22Rv1 (cell line): ENCODE measurements at regions not wholly inside any gene's neighbourhood (a gene's known extent, or its start where the extent isn't known, plus 50 kb on each side); places are given as distances from the start of the nearest gene placed in this dataset.

ENCODE experiments used
- H3K27ac ChIP-seq: fragments of 450-650 bp; 2 replicates; pipeline ENCODE4 v1.5.1; 2017
- ZFX ChIP-seq: fragments of 450-650 bp; IDR thresholded peaks from 2 replicates; pipeline ENCODE4 v1.6.1; 2017; ENCODE audit warnings: antibody characterized with exemption, borderline replicate concordance
- TF ChIP-seq, protein P1 (sequence below): fragments of 450-650 bp; IDR thresholded peaks from 2 replicates; pipeline ENCODE4 v1.5.1; 2017; ENCODE audit warnings: mild to moderate bottlenecking

DNA sequence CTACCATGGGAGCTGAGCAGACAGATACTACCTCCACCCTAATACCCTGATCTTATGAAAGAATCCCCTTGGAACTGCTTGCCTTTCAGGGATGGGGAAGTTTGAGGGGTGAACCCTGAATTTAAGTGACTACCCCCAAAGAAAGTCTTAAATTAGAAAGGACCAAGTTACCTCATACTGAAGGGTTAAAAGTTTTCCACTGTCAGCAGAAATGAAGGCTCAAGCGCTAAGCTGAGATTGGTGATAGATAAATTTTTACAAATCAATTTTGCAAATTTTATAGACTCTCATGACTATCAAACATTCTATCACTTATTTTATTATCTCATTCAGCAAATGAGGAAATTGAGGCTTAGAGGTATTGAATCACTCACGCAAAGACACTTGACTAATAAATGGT lies 233.2 kb upstream of the THSD7B start:
- H3K27ac ChIP-seq = no peak overlapping the region
- TF ChIP-seq ZFX = no peak
- TF ChIP-seq, protein P1, sequence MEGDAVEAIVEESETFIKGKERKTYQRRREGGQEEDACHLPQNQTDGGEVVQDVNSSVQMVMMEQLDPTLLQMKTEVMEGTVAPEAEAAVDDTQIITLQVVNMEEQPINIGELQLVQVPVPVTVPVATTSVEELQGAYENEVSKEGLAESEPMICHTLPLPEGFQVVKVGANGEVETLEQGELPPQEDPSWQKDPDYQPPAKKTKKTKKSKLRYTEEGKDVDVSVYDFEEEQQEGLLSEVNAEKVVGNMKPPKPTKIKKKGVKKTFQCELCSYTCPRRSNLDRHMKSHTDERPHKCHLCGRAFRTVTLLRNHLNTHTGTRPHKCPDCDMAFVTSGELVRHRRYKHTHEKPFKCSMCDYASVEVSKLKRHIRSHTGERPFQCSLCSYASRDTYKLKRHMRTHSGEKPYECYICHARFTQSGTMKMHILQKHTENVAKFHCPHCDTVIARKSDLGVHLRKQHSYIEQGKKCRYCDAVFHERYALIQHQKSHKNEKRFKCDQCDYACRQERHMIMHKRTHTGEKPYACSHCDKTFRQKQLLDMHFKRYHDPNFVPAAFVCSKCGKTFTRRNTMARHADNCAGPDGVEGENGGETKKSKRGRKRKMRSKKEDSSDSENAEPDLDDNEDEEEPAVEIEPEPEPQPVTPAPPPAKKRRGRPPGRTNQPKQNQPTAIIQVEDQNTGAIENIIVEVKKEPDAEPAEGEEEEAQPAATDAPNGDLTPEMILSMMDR = no peak

DNA sequence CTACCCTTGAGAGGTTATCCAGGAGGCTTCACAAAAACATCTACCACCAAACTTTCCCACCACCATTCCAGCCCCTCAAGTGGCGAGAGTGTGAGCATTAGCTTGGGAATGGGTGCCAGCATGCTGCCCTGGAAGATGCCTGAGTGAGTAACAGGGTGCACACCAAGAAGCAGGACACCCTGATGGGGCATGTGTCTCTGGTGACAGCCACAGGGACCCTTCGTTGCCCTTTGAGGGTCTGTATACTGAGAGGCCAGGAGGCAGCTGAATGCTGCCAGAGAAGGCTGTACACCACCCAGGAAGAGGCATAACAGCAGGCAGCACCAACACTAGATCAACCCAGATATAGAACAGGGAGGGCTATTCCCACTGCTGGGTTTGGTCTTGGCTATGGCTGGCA lies 233.6 kb upstream of the THSD7B start:
- H3K27ac ChIP-seq = no peak overlapping the region
- TF ChIP-seq, protein P1 = no peak
- no peak for TF ChIP-seq ZFX

DNA sequence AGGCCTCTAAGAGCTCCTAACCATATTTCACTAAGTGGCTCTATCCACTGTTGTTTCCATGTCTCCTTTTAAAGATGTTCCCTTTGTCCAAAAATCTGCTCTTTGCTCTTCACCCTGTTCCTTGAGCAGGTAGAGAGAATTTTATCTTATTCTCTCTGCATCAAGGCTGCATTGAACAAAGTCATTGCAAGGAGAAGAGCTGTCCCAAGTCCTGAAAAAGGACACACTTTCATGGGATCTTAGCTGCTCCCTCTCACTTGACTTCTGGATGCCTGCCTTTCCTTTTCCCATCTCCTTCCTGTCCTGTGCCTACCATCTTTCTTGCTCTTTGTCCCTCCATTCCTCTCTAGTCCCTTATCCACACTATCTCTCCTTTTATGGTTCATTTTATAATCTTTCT lies 235.2 kb upstream of the THSD7B start:
- no peak overlapping the region for H3K27ac ChIP-seq
- TF ChIP-seq, protein P1 = no peak
- TF ChIP-seq ZFX = no peak

DNA sequence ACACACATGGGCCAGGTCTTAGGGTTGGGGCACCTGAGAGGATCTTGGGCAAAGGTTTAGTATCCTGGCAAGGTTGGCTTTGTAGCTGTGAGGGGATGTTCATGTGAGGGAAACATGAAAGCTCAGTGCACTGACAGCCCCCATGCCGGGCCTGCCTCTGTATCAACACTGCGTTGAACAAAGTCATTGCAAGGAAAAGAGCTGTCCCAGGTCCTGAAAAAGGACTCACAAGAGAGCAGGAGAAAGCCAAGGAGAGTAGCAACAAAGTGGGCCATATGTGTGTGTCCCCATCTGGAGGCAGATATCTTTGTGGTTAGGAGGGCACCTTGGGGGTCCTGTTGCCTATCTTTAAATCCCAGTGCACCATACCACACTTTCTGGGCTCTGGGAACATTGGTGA lies 237.8 kb upstream of the THSD7B start:
- no peak overlapping the region for H3K27ac ChIP-seq
- TF ChIP-seq, protein P1 = no peak
- no peak for TF ChIP-seq ZFX

DNA sequence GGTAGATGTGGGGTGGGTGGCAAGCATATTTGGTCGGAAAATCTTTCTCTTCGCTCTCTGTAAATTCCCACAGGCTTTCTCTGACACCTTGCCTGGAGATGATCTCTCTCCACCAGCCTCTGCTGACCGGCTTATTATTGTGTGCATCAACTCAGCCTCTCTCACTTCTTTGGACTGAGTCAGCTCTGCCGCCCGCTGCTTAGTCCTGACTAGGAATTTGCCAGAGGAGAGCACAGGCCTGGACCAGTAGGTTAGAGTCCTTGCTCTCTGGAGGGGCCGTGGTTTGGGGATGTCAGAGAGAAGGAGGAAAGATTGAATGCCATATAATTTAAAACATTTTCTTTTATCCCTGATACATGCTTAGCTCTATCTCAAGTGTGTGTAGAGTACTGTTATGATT lies 242.6 kb upstream of the THSD7B start:
- TF ChIP-seq, protein P1 = no peak
- TF ChIP-seq ZFX = no peak
- no peak overlapping the region for H3K27ac ChIP-seq

DNA sequence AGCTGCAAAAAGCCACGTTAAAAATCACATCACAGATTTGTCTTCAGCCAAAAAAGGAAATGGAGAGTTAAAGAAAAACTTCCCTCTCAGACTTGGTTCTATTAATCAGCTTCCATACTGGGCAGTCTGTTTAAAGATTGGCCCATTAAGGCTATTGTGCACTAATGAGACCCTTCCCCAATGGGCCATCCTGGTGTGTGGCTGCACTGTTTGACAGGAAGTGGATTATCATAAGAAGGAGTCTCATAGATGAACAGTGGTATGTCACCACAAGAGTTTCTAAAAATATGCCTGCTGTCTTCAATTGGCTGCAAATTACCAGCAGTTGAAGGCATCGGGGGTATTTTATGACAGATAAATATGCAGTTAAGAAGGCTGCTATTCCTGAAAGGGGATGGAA lies 247.6 kb upstream of the THSD7B start:
- TF ChIP-seq, protein P1 = no peak
- no peak for TF ChIP-seq ZFX

DNA sequence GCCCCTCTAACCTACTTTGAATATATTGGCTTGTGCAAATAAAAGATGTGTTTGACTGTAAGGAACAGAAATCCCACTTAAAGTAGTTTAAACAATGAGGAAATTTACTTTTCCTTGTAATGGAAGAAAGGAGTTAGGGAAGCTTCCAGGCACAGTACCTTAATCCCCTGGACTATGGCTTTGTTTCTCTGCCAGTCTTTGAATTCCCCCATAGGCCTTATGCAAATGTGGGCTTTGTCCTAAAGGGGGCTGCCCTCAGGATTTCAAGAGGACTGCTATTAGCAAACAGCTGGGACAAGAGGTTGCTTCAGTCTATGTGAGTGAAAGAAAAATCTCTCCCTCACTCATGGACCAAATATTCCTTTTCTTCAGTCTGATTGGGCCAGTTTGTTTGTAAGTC lies 255.1 kb upstream of the THSD7B start:
- TF ChIP-seq, protein P1 = no peak
- no peak for TF ChIP-seq ZFX
- no peak overlapping the region for H3K27ac ChIP-seq

More for the DNA sequence above, 247.6 kb upstream of the THSD7B start:
- H3K27ac ChIP-seq = no peak overlapping the region
